Type B pancreatic cell (in vitro differentiated cells): ENCODE measurements at regions not wholly inside any gene's neighbourhood (a gene's known extent, or its start where the extent isn't known, plus 50 kb on each side); places are given as distances from the start of the nearest gene placed in this dataset.

Experiments
- DNase-seq: peaks from one replicate; pipeline ENCODE4 v3.0.0; 2021; ENCODE audit warnings: mixed read lengths; ENCODE audit not compliant: unreplicated experiment; ENCODE audit errors: extremely low spot score
- H3K27ac Mint-ChIP-seq: 2 replicates; pipeline ENCODE4 v1.8.0; 2021; ENCODE audit warnings: mild to moderate bottlenecking, mixed read lengths
- H3K27me3 Mint-ChIP-seq: 2 replicates; pipeline ENCODE4 v1.8.0; 2021; ENCODE audit warnings: mixed read lengths
- H3K36me3 Mint-ChIP-seq: 2 replicates; pipeline ENCODE4 v1.8.0; 2021; ENCODE audit warnings: mixed read lengths
- H3K4me1 Mint-ChIP-seq: one replicate; pipeline ENCODE4 v1.8.0; 2021; ENCODE audit warnings: mixed read lengths; ENCODE audit not compliant: unreplicated experiment
- H3K4me3 Mint-ChIP-seq: 2 replicates; pipeline ENCODE4 v1.8.0; 2021; ENCODE audit warnings: mild to moderate bottlenecking, mixed read lengths
- H3K9me3 Mint-ChIP-seq: 2 replicates; pipeline ENCODE4 v1.8.0; 2021; ENCODE audit warnings: mixed read lengths
- TF ChIP-seq, protein P1 (sequence below): fragments of 200-600 bp; sonication (generic); conservative IDR thresholded peaks from 2 replicates; pipeline ENCODE4 v1.5.0; 2021; ENCODE audit warnings: antibody characterized with exemption, mild to moderate bottlenecking

DNA sequence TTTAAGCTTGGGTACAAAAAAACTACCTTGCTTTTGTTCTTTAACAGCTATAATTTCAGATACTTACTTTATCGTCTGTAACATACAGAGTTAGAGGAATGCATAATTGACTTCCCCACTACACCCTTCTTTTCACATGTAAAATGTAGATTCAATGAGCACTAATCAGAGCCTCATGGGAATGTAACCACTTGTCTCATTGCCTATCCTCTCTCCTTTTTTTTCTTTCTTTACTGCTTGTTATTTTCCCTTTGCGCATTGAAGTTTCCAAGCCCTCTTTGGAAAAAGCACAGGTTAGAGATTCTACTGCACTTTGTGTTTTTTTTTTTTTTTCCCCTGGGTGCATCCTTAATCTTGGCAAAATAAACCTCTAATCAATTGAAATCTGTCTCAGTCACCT is 965.1 kb upstream of the PABPC4L start:
- TF ChIP-seq, protein P1, sequence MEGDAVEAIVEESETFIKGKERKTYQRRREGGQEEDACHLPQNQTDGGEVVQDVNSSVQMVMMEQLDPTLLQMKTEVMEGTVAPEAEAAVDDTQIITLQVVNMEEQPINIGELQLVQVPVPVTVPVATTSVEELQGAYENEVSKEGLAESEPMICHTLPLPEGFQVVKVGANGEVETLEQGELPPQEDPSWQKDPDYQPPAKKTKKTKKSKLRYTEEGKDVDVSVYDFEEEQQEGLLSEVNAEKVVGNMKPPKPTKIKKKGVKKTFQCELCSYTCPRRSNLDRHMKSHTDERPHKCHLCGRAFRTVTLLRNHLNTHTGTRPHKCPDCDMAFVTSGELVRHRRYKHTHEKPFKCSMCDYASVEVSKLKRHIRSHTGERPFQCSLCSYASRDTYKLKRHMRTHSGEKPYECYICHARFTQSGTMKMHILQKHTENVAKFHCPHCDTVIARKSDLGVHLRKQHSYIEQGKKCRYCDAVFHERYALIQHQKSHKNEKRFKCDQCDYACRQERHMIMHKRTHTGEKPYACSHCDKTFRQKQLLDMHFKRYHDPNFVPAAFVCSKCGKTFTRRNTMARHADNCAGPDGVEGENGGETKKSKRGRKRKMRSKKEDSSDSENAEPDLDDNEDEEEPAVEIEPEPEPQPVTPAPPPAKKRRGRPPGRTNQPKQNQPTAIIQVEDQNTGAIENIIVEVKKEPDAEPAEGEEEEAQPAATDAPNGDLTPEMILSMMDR: no peak
- Mint-ChIP-seq H3K27ac (no peak overlapping the region), H3K9me3 (peaks cover 5% of the 10 kb centered on the region), H3K4me3 (no peak overlapping the region), H3K36me3 (no peaks in the 10 kb centered on the region), H3K27me3 (no peaks in the 10 kb centered on the region), H3K4me1 (no peaks in the 10 kb centered on the region)
- no peak for DNase-seq

- no peak overlapping the region for H3K4me3 Mint-ChIP-seq
- no peak for DNase-seq
- H3K4me1 Mint-ChIP-seq: no peaks in the 10 kb centered on the region
- no peak overlapping the region for H3K27ac Mint-ChIP-seq
- H3K36me3 Mint-ChIP-seq: no peaks in the 10 kb centered on the region
- no peaks in the 10 kb centered on the region for H3K27me3 Mint-ChIP-seq
- TF ChIP-seq, protein P1: no peak
- peaks cover 5% of the 10 kb centered on the region for H3K9me3 Mint-ChIP-seq
Measured at GRCh38 chr4:135164601-135165000, 963.0 kb upstream of the PABPC4L start.

GRCh38 chr4:135144498-135144897 is 942.9 kb upstream of the PABPC4L start:
- Mint-ChIP-seq H3K4me1 (no peaks in the 10 kb centered on the region), H3K9me3 (no peaks in the 10 kb centered on the region), H3K27ac (no peak overlapping the region), H3K4me3 (no peak overlapping the region), H3K27me3 (no peaks in the 10 kb centered on the region), H3K36me3 (no peaks in the 10 kb centered on the region)
- no peak for DNase-seq
- TF ChIP-seq, protein P1: no peak

DNA sequence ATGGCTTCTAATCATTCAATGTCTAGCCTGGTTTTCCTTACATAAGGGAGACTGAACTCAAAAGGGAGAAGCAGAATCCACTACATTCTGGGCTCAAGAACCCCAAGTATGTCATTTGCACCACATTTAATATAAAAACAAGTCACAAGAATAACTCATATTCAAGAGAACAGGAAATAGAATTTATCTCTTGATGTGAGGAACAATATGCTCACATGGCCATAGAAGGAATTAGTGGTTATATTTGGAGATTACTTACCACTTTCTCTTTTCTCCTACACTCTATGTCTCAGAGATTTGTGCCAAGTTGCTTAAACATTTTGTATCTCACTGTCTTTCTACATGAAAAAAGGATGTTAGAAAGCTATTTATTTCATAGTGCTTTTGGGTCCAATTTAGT is 922.6 kb upstream of the PABPC4L start:
- H3K9me3 Mint-ChIP-seq: no peaks in the 10 kb centered on the region
- TF ChIP-seq, protein P1: no peak
- no peaks in the 10 kb centered on the region for H3K27me3 Mint-ChIP-seq
- H3K4me1 Mint-ChIP-seq: no peaks in the 10 kb centered on the region
- no peak for DNase-seq
- no peak overlapping the region for H3K4me3 Mint-ChIP-seq
- H3K36me3 Mint-ChIP-seq: no peaks in the 10 kb centered on the region
- no peak overlapping the region for H3K27ac Mint-ChIP-seq

DNA sequence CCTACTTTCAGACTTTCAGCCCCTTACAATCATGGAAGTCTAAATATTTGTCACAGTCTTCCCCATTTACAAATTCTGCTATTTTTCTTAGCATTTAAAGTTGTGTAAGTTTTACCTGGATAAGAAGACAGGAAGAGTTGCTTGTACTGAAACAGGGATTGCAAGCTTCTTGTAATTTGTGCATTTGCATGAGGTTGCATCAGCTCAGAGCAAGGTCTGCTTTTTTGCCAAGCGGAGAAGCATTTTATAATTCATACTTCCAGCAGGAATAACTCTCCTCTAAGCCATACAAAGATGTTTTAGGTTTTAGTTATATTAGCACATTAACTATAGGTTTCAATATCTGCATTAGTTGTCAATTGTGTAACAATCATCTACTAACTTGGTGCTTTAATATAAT is 922.0 kb upstream of the PABPC4L start:
- Mint-ChIP-seq H3K9me3 (no peaks in the 10 kb centered on the region), H3K36me3 (no peaks in the 10 kb centered on the region), H3K27ac (no peak overlapping the region), H3K4me1 (no peaks in the 10 kb centered on the region), H3K27me3 (no peaks in the 10 kb centered on the region), H3K4me3 (no peak overlapping the region)
- DNase-seq: no peak
- TF ChIP-seq, protein P1: no peak

GRCh38 chr4:135122457-135122856 is 920.9 kb upstream of the PABPC4L start:
- H3K27ac Mint-ChIP-seq: no peak overlapping the region
- no peak overlapping the region for H3K4me3 Mint-ChIP-seq
- no peaks in the 10 kb centered on the region for H3K27me3 Mint-ChIP-seq

More at GRCh38 chr4:135122457-135122856, 920.9 kb upstream of the PABPC4L start:
- no peak for DNase-seq
- Mint-ChIP-seq H3K4me1 (no peaks in the 10 kb centered on the region), H3K9me3 (no peaks in the 10 kb centered on the region), H3K36me3 (no peaks in the 10 kb centered on the region)
- TF ChIP-seq, protein P1: no peak
